ENCODE measurements at regions not wholly inside any gene's neighbourhood (a gene's known extent, or its start where the extent isn't known, plus 50 kb on each side); places are given as distances from the start of the nearest gene placed in this dataset.

- H3T11ph ChIP-seq (ENCODE audit: low read length): no peak overlapping the region
- H3K9me3 ChIP-seq (ENCODE audit: control insufficient read depth, low read depth, low read length): no peaks in the 10 kb centered on the region
- no peaks in the 10 kb centered on the region for H3K27me3 ChIP-seq (ENCODE audit: insufficient read depth, low read length)
- no peak overlapping the region for H3K14ac ChIP-seq (ENCODE audit: insufficient read depth, low read length)
- peaks cover 20% of the 10 kb centered on the region for H3K27me3 Mint-ChIP-seq (ENCODE audit: low read depth)
- H4K91ac ChIP-seq (ENCODE audit: insufficient read length, low read depth, low read length): no peak overlapping the region
- TF ChIP-seq CTCF (conservative IDR thresholded peaks at IDR 0.05): no peak; the same call in 2 of the 3 replicates
- no peak overlapping the region for H2BK5ac ChIP-seq (ENCODE audit: insufficient read length, low read length)
- no peak overlapping the region for H3K23ac ChIP-seq (ENCODE audit: insufficient read length, low read depth, low read length)
- H3K4ac ChIP-seq (ENCODE audit: low read depth, low read length): no peak overlapping the region
- no CpG with 5 or more reads among the region's 2 CpGs for WGBS (ENCODE audit: extremely low coverage, insufficient read length, low lambda C conversion rate)
- H2BK15ac ChIP-seq (ENCODE audit: low read depth, low read length): no peak overlapping the region
- no peak overlapping the region for H2AFZ ChIP-seq (ENCODE audit: low read length)
- no peak overlapping the region for H3K18ac ChIP-seq (ENCODE audit: insufficient read length, low read depth, low read length)
- H4K5ac ChIP-seq (ENCODE audit: insufficient read length, low read depth, low read length): no peak overlapping the region
- peak overlapping the region; percentile 59 to 73; a peak in 3 of 5 replicates for H3K4me3 Mint-ChIP-seq
- H3K79me1 ChIP-seq (ENCODE audit: insufficient read depth, low read depth, low read length, poor library complexity, severe bottlenecking): no peaks in the 10 kb centered on the region
- no peaks in the 10 kb centered on the region for H3K79me2 ChIP-seq (ENCODE audit: insufficient read depth, low read length)
- no peaks in the 10 kb centered on the region for H3K9me3 Mint-ChIP-seq
- H3K36me3 Mint-ChIP-seq (ENCODE audit: insufficient read depth in 1 of 3, low read depth in 3 of 3): no peaks in the 10 kb centered on the region
- DNase-seq: no peak
- no peak overlapping the region for H3K9ac ChIP-seq (ENCODE audit: extremely low read depth, insufficient read length, low read length)
- no peak overlapping the region for H3K27ac Mint-ChIP-seq
- H3K4me1 Mint-ChIP-seq: peaks cover 12 to 14% of the 10 kb centered on the region in 2 experiments
- H3K4me1 ChIP-seq (ENCODE audit: insufficient read depth, low read length): no peaks in the 10 kb centered on the region
- no peak overlapping the region for H2BK20ac ChIP-seq (ENCODE audit: low read depth, low read length, poor library complexity, severe bottlenecking)
- no peak overlapping the region for H3K56ac ChIP-seq (ENCODE audit: insufficient read length, low read depth, low read length)
- H4K20me1 ChIP-seq (ENCODE audit: control insufficient read depth, insufficient read depth, insufficient read length): no peaks in the 10 kb centered on the region
- no peak overlapping the region for H4K8ac ChIP-seq (replicated peaks; ENCODE audit: insufficient read length, low read depth, low read length)
- no peaks in the 10 kb centered on the region for H3K23me2 ChIP-seq (ENCODE audit: insufficient read length, low read depth, low read length, poor library complexity, severe bottlenecking)
- H2AK5ac ChIP-seq (ENCODE audit: insufficient read length, low read length): no peak overlapping the region
- no peak overlapping the region for H2BK120ac ChIP-seq (ENCODE audit: low read depth, low read length, poor library complexity, severe bottlenecking)
- no peak overlapping the region for H3K27ac ChIP-seq (ENCODE audit: insufficient read length, low read depth, low read length)
- H2BK12ac ChIP-seq (ENCODE audit: insufficient read length, low read depth, low read length): no peak overlapping the region
- H3K4me2 ChIP-seq (ENCODE audit: insufficient read depth, insufficient read length, low read length): peak overlapping the region; percentile 64
Measured at GRCh38 chr4:116926631-116927295, 158.6 kb downstream of the TRAM1L1 start.
